Suppressor macrophage treated with lipopolysaccharide for 1 hour (primary cell): ENCODE measurements at regions not wholly inside any gene's neighbourhood (a gene's known extent, or its start where the extent isn't known, plus 50 kb on each side); places are given as distances from the start of the nearest gene placed in this dataset.

Experiments used
- DNase-seq, 3 donors: peaks; one replicate each; pipeline ENCODE4 v3.0.0-alpha.2; 2020 to 2022

- no peak for DNase-seq
Measured at GRCh38 chr15:39095218-39095879, 485.5 kb upstream of the THBS1 start.

GRCh38 chr15:39096608-39097205 lies 484.2 kb upstream of the THBS1 start:
- no peak for DNase-seq

- DNase-seq: no peak
Measured at GRCh38 chr15:39099524-39099923, 481.4 kb upstream of the THBS1 start.

- DNase-seq: no peak
Measured at GRCh38 chr15:39100106-39100660, 480.7 kb upstream of the THBS1 start.

GRCh38 chr15:39102431-39102830 lies 478.4 kb upstream of the THBS1 start:
- no peak for DNase-seq

GRCh38 chr15:39106950-39107349 lies 473.9 kb upstream of the THBS1 start:
- no peak for DNase-seq

GRCh38 chr15:39108021-39108420 lies 472.9 kb upstream of the THBS1 start:
- no peak for DNase-seq

- DNase-seq: no peak
Measured at GRCh38 chr15:39110336-39110735, 470.5 kb upstream of the THBS1 start.

GRCh38 chr15:39110746-39111145 lies 470.1 kb upstream of the THBS1 start:
- no peak for DNase-seq

- DNase-seq: no peak
Measured at GRCh38 chr15:39113741-39114140, 467.1 kb upstream of the THBS1 start.

- DNase-seq: no peak
Measured at GRCh38 chr15:39114690-39115378, 466.0 kb upstream of the THBS1 start.

GRCh38 chr15:39115379-39116057 lies 465.4 kb upstream of the THBS1 start:
- no peak for DNase-seq

- no peak for DNase-seq
Measured at GRCh38 chr15:39118510-39118909, 462.4 kb upstream of the THBS1 start.

- no peak for DNase-seq
Measured at GRCh38 chr15:39124155-39124552, 456.7 kb upstream of the THBS1 start.

- DNase-seq: no peak
Measured at GRCh38 chr15:39124553-39125171, 456.2 kb upstream of the THBS1 start.

GRCh38 chr15:39125226-39125625 lies 455.7 kb upstream of the THBS1 start:
- DNase-seq: no peak

- peak; percentile 55 to 64 (median 60) for DNase-seq
Measured at GRCh38 chr15:39125904-39126303, 455.0 kb upstream of the THBS1 start.

- DNase-seq: no peak
Measured at GRCh38 chr15:39127151-39127790, 453.6 kb upstream of the THBS1 start.

- peak; percentile 25 to 47 (median 44) for DNase-seq
Measured at GRCh38 chr15:39127925-39128617, 452.8 kb upstream of the THBS1 start.

GRCh38 chr15:39128746-39129145 lies 452.1 kb upstream of the THBS1 start:
- no peak for DNase-seq

GRCh38 chr15:39130556-39131379 lies 450.1 kb upstream of the THBS1 start:
- peak in 2 of 3 donors; percentile 4 to 22 for DNase-seq
